Smooth muscle cell (in vitro differentiated cells): ENCODE measurements at regions not wholly inside any gene's neighbourhood (a gene's known extent, or its start where the extent isn't known, plus 50 kb on each side); places are given as distances from the start of the nearest gene placed in this dataset.

Source experiments
- DNase-seq: peaks from one replicate; lab custom pipeline; 2025; ENCODE audit not compliant: unreplicated experiment; lab: John Stamatoyannopoulos, UW
- H2AFZ ChIP-seq: fragments of 200-600 bp; sonication (generic); 2 replicates; pipeline ENCODE4 v1.6.0; 2016; ENCODE audit warnings: antibody characterized with exemption, low read depth, mild to moderate bottlenecking
- H3F3A ChIP-seq: fragments of 200-600 bp; sonication (generic); 2 replicates; pipeline ENCODE4 v1.6.0; 2017; ENCODE audit warnings: antibody characterized with exemption, low read depth
- H3K27ac ChIP-seq: fragments of 200-600 bp; sonication (generic); 2 replicates; pipeline ENCODE4 v1.5.1; 2016; ENCODE audit warnings: low read depth, mild to moderate bottlenecking
- H3K27me3 ChIP-seq: fragments of 200-600 bp; sonication (generic); 2 replicates; pipeline ENCODE4 v1.6.1; 2016; ENCODE audit warnings: low read depth, mild to moderate bottlenecking
- H3K36me3 ChIP-seq: fragments of 200-600 bp; sonication (generic); 2 replicates; pipeline ENCODE4 v1.5.1; 2016; ENCODE audit warnings: low read depth
- H3K4me1 ChIP-seq: fragments of 200-600 bp; sonication (generic); 2 replicates; pipeline ENCODE4 v1.5.1; 2016; ENCODE audit warnings: low read depth
- H3K4me2 ChIP-seq: fragments of 200-600 bp; sonication (generic); 2 replicates; pipeline ENCODE4 v1.6.0; 2016; ENCODE audit warnings: mild to moderate bottlenecking
- H3K4me3 ChIP-seq: fragments of 200-600 bp; sonication (generic); 2 replicates; pipeline ENCODE4 v1.5.1; 2016; ENCODE audit warnings: mild to moderate bottlenecking
- H3K79me2 ChIP-seq: fragments of 200-600 bp; sonication (generic); 2 replicates; pipeline ENCODE4 v1.6.0; 2016; ENCODE audit warnings: low read depth, mild to moderate bottlenecking
- H3K9ac ChIP-seq: fragments of 200-600 bp; sonication (generic); 2 replicates; pipeline ENCODE4 v1.6.0; 2016; ENCODE audit warnings: low read depth
- H3K9me3 ChIP-seq: fragments of 200-600 bp; sonication (generic); replicated peaks from 2 replicates; pipeline ENCODE4 v1.5.1; 2016; ENCODE audit warnings: low read depth
- H4K20me1 ChIP-seq: fragments of 200-600 bp; sonication (generic); 2 replicates; pipeline ENCODE4 v1.6.0; 2016; ENCODE audit warnings: low read depth
- CTCF ChIP-seq: fragments of 200-600 bp; sonication (generic); IDR thresholded peaks from 2 replicates; pipeline ENCODE4 v1.5.1; 2017; ENCODE audit warnings: borderline replicate concordance, mild to moderate bottlenecking, antibody characterized with exemption; ENCODE audit not compliant: insufficient read depth, poor library complexity, severe bottlenecking
- WGBS: methylation state at CpG from one replicate; pipeline ENCODE4 v1.1.7; 2016; ENCODE audit warnings: low lambda C conversion rate; 5-methylcytosine and 5-hydroxymethylcytosine counted together

- Histone ChIP-seq H3K4me1 (peaks cover 3% of the 10 kb centered on the region), H3F3A (no peaks in the 10 kb centered on the region), H3K27me3 (no peaks in the 10 kb centered on the region), H3K4me2 (no peak overlapping the region), H4K20me1 (no peaks in the 10 kb centered on the region), H2AFZ (no peak overlapping the region), H3K9me3 (no peaks in the 10 kb centered on the region), H3K27ac (no peak overlapping the region), H3K36me3 (no peaks in the 10 kb centered on the region), H3K79me2 (no peaks in the 10 kb centered on the region), H3K9ac (no peak overlapping the region), H3K4me3 (no peak overlapping the region)
- no peak for DNase-seq
- no peak for TF ChIP-seq CTCF
- WGBS, result 86% methylated on average over 3 of the region's 3 CpGs
These were observed 260.3 kb downstream of the B3GLCT start for GRCh38 chr13:31460061-31460460.

- no peaks in the 10 kb centered on the region for H3K79me2 ChIP-seq
- no peak overlapping the region for H3K4me3 ChIP-seq
- no peaks in the 10 kb centered on the region for H3K27me3 ChIP-seq
- 93% methylated on average over 5 of the region's 5 CpGs for WGBS
- H3K4me2 ChIP-seq, result no peak overlapping the region
- peaks cover 3% of the 10 kb centered on the region for H3K4me1 ChIP-seq
- no peaks in the 10 kb centered on the region for H3K36me3 ChIP-seq
- no peak overlapping the region for H3K27ac ChIP-seq
- TF ChIP-seq CTCF, result no peak
- no peaks in the 10 kb centered on the region for H4K20me1 ChIP-seq
- no peaks in the 10 kb centered on the region for H3K9me3 ChIP-seq
- no peak overlapping the region for H3K9ac ChIP-seq
- H2AFZ ChIP-seq, result no peak overlapping the region
- DNase-seq, result no peak
- H3F3A ChIP-seq, result no peaks in the 10 kb centered on the region
These were observed 262.1 kb downstream of the B3GLCT start for GRCh38 chr13:31461923-31462322.

GRCh38 chr13:31462766-31463165, 263.0 kb downstream of the B3GLCT start:
- H3K4me2 ChIP-seq, result no peak overlapping the region
- H3K4me3 ChIP-seq, result no peak overlapping the region
- no peaks in the 10 kb centered on the region for H3K36me3 ChIP-seq
- H3K9me3 ChIP-seq, result no peaks in the 10 kb centered on the region
- H2AFZ ChIP-seq, result no peak overlapping the region
- H3K79me2 ChIP-seq, result no peaks in the 10 kb centered on the region
- TF ChIP-seq CTCF, result no peak
- no peak overlapping the region for H3K9ac ChIP-seq
- H4K20me1 ChIP-seq, result no peaks in the 10 kb centered on the region
- WGBS, result 95% methylated on average over 3 of the region's 3 CpGs
- H3F3A ChIP-seq, result no peaks in the 10 kb centered on the region
- no peaks in the 10 kb centered on the region for H3K27me3 ChIP-seq
- DNase-seq, result no peak
- H3K4me1 ChIP-seq, result peaks cover 3% of the 10 kb centered on the region
- no peak overlapping the region for H3K27ac ChIP-seq

- no peak overlapping the region for H3K27ac ChIP-seq
- no peaks in the 10 kb centered on the region for H3F3A ChIP-seq
- H3K27me3 ChIP-seq, result peaks cover 4% of the 10 kb centered on the region
- DNase-seq, result no peak
- no peak overlapping the region for H2AFZ ChIP-seq
- H3K9ac ChIP-seq, result no peak overlapping the region
- TF ChIP-seq CTCF, result no peak
- H3K4me3 ChIP-seq, result no peak overlapping the region
- H3K79me2 ChIP-seq, result no peaks in the 10 kb centered on the region
- H3K4me1 ChIP-seq, result no peaks in the 10 kb centered on the region
- WGBS, result 84% methylated on average over 12 of the region's 12 CpGs
- no peaks in the 10 kb centered on the region for H3K9me3 ChIP-seq
- no peaks in the 10 kb centered on the region for H4K20me1 ChIP-seq
- H3K36me3 ChIP-seq, result no peaks in the 10 kb centered on the region
- H3K4me2 ChIP-seq, result no peak overlapping the region
These were observed 268.5 kb downstream of the B3GLCT start for GRCh38 chr13:31468114-31468902.
